Left forelimb (tissue), 1 donor: ENCODE measurements at regions not wholly inside any gene's neighbourhood (a gene's known extent, or its start where the extent isn't known, plus 50 kb on each side); places are given as distances from the start of the nearest gene placed in this dataset.

Experiments used
- DNase-seq: peaks from one replicate; pipeline ENCODE4 v3.0.0-alpha.2; 2018; ENCODE audit warnings: low spot score

GRCh38 chr15:47326410-47327333, 390.6 kb upstream of the SEMA6D start:
- DNase-seq, result no peak

GRCh38 chr15:47331829-47332393, 385.4 kb upstream of the SEMA6D start:
- DNase-seq, result no peak

GRCh38 chr15:47332481-47332880, 384.8 kb upstream of the SEMA6D start:
- DNase-seq, result no peak

GRCh38 chr15:47333734-47334133, 383.6 kb upstream of the SEMA6D start:
- DNase-seq, result no peak

GRCh38 chr15:47334805-47335535, 382.3 kb upstream of the SEMA6D start:
- no peak for DNase-seq

- DNase-seq, result no peak
These were observed 380.2 kb upstream of the SEMA6D start for GRCh38 chr15:47337106-47337505.

- DNase-seq, result no peak
These were observed 379.5 kb upstream of the SEMA6D start for GRCh38 chr15:47337836-47338235.

GRCh38 chr15:47338771-47339170, 378.5 kb upstream of the SEMA6D start:
- no peak for DNase-seq

- DNase-seq, result no peak
These were observed 377.3 kb upstream of the SEMA6D start for GRCh38 chr15:47339800-47340570.

- DNase-seq, result no peak
These were observed 376.8 kb upstream of the SEMA6D start for GRCh38 chr15:47340571-47340920.

GRCh38 chr15:47349179-47349578, 368.1 kb upstream of the SEMA6D start:
- DNase-seq, result no peak

GRCh38 chr15:47351501-47351900, 365.8 kb upstream of the SEMA6D start:
- no peak for DNase-seq

- no peak for DNase-seq
These were observed 365.1 kb upstream of the SEMA6D start for GRCh38 chr15:47352217-47352616.

GRCh38 chr15:47355759-47356158, 361.5 kb upstream of the SEMA6D start:
- DNase-seq, result no peak

GRCh38 chr15:47356297-47356696, 361.0 kb upstream of the SEMA6D start:
- no peak for DNase-seq

- no peak for DNase-seq
These were observed 358.4 kb upstream of the SEMA6D start for GRCh38 chr15:47358876-47359275.

GRCh38 chr15:47360305-47360704, 357.0 kb upstream of the SEMA6D start:
- DNase-seq, result no peak

- DNase-seq, result no peak
These were observed 355.0 kb upstream of the SEMA6D start for GRCh38 chr15:47362118-47362905.

GRCh38 chr15:47363653-47364052, 353.7 kb upstream of the SEMA6D start:
- no peak for DNase-seq

- DNase-seq, result no peak
These were observed 352.8 kb upstream of the SEMA6D start for GRCh38 chr15:47364230-47365141.
